Stimulated activated CD8-positive, alpha-beta memory T cell treated with anti-CD3 and anti-CD28 coated beads, Interleukin-4, amount 100 ng/mL, for 4 hours (primary cell): ENCODE measurements at regions not wholly inside any gene's neighbourhood (a gene's known extent, or its start where the extent isn't known, plus 50 kb on each side); places are given as distances from the start of the nearest gene placed in this dataset.

Experiments
- DNase-seq, 2 donors: peaks; one replicate each; pipeline ENCODE4 v3.0.0-alpha.2; 2020; ENCODE audit warnings: low read depth in 2 of 2, low spot score in 1 of 2

GRCh38 chr1:193666485-193667083 lies 480.2 kb upstream of the B3GALT2 start:
- DNase-seq = no peak

DNA sequence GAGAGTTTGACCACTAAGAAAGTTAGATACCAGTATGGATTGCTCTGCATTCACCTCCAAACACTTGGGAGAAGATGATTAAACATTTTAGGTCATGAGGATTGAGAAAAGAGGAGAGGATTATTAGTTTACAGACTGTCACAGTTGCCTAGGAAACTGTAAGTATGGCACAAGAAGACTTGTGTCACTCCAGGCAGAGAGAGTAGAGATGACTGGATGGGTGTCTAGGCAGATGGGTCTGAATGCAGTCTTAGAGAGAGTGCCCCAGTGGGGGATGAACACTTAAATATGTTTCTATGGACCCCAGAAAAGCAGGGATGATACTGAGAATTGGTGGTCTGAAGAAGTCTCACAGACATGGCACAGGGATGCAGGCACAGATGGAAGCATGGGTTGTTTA lies 477.6 kb upstream of the B3GALT2 start:
- DNase-seq = no peak

GRCh38 chr1:193662030-193662429 lies 475.6 kb upstream of the B3GALT2 start:
- DNase-seq = no peak

- DNase-seq = no peak
These were observed 475.0 kb upstream of the B3GALT2 start for GRCh38 chr1:193661385-193661784.

GRCh38 chr1:193660428-193660827 lies 474.0 kb upstream of the B3GALT2 start:
- DNase-seq = no peak

DNA sequence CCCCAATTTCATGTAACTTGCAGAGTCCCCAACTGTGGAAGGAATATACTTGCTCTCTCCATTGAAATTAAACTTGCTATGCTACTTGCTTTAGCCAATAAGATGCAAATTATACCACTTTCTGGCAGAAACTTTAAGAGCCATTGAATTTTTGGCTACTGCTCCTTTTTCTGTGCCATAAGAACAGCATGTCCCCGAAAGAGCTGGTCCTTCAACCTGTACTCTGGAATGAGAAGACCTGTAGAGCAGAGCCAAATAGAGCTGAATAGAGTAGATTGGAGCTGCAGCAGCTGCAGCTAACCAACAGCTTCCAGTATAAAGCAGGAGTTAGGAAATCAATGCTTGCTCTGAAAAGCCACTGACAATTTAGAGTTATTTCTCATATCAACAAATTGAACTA lies 472.3 kb upstream of the B3GALT2 start:
- no peak for DNase-seq

DNA sequence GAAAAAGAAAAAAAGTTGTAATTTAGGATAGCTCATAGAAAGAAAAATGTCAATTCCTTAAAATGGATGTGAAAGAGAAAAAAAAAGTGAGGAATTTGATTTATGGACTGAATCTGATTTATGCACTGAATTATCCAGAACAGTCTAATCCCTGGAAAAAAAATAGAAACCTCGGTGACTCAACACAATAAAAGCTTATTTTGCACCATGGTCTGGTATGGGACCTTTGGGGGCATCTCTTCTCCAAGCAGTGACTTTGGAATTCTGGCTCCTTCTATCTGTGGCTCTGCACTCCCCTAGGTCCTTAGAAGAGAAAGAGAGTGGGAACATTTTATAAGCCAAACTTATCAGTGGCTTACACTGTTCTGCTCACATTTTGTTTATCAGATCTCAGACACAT lies 471.7 kb upstream of the B3GALT2 start:
- no peak for DNase-seq

- no peak for DNase-seq
These were observed 471.1 kb upstream of the B3GALT2 start for GRCh38 chr1:193657552-193657951.

- DNase-seq = no peak
These were observed 470.4 kb upstream of the B3GALT2 start for GRCh38 chr1:193656841-193657240.

- no peak for DNase-seq
These were observed 468.7 kb upstream of the B3GALT2 start for GRCh38 chr1:193654951-193655735.

DNA sequence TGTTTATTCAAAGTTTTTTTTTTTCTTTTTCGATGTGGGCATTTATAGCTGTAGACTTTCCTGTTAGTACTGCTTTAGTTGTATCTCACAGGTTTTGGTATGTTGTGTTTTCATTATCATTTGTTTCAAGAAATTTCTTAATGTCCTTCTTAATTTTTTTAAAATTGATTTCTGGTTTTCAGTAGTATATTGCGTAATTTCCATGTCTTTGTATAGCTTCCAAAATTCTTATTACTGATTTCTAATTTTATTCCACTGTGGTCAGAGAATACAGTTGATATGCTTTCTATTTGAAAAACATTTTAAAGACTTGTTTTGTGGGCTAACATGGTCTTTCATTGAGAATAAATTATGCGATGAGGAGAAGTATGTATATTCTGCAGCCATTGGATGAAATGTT lies 463.2 kb upstream of the B3GALT2 start:
- no peak for DNase-seq

GRCh38 chr1:193634876-193635275 lies 448.5 kb upstream of the B3GALT2 start:
- no peak for DNase-seq

DNA sequence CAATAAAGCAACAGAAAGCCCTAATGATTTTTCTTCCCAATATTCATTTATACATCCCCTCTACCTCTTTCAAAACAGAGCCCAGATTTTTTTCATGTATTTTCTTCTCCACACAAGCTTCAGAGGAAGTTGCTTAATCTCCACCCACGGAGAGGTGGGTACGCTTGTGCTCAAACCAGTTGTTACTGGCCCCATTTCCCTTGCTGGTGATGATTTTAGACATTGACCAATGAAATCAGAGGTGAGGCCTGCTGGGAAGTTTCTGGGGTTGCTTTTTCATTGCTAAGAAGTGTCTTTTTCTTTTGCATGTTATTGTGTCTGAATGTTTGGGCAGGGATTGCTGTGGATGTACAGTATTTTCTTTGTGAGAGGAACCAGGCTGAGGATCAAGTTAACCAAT lies 448.1 kb upstream of the B3GALT2 start:
- no peak for DNase-seq

DNA sequence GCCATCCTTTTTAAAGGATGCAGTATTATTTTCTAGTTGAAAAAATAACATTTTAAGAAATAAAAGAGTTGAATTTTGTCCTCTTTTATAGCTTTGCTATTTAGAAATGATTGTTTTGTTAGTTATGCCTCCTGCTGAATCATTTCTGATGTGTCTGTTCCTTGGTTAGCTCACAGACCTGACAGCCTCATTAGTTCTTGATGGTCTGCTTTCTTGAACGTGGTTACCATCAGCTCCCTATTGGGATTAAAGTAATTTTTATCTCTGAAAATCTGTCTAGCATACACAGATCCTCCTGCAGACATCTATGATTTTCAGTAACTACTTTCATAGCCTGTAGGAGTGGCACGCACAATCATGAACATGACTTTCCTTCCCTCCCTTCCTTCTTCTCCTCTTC lies 447.6 kb upstream of the B3GALT2 start:
- DNase-seq = no peak

- no peak for DNase-seq
These were observed 446.7 kb upstream of the B3GALT2 start for GRCh38 chr1:193633093-193633492.

GRCh38 chr1:193631306-193631705 lies 444.9 kb upstream of the B3GALT2 start:
- no peak for DNase-seq

DNA sequence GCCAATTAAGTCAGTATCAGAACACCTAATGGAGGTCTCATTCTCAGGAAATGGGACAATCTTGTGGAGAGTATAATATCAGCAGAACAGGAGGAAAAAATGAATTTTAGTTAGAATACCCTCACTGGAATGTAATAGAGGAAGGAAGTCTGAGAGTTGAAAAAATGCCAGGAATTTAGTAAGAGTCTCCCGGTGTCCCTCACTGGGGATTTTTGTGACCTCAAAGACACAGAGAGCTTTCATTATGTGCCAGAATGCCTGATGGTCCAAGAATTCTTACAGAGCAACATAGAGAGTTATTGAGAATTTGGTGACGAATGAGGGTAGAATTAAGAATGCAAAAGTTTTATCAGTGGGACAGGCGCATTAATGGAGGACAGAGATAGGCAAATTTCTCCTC lies 443.5 kb upstream of the B3GALT2 start:
- no peak for DNase-seq

- no peak for DNase-seq
These were observed 440.3 kb upstream of the B3GALT2 start for GRCh38 chr1:193626695-193627094.

DNA sequence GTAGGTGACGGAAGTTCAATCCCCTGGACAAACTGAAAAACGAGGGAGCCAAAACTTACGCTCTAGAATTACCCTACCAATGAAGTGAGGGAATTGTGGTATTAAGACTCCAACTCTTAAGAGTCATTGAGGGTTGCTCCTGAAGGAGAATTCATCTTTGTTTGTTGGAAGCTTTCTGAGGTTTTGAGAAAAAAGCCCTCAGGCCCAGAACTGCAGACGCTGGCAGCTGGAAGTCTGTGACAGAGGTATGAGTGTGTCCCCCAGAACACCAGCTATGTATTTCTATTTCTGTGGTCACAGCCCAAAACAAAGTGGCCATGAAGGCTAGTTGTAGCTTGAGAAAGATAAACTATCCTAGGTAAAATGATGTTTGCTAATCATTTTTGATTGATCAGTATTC lies 438.8 kb upstream of the B3GALT2 start:
- DNase-seq = no peak

DNA sequence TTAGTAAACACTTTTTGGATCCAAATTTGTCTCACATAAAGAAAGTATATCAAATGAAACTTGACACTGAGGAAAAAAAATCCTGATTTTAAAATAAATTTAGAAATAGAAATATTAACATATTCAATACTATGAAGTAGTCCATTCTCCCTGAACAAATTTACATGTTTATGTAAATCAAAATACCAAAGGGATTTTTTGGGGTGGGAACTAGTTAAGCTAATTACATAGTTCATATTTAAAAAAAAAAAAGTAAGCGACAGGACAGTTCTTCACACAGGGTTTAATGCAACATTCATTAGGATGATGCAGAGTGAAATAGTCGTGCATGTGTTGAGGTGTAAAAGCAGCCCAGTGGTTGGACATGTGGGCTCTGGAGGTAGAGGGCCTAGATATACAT lies 433.5 kb upstream of the B3GALT2 start:
- no peak for DNase-seq

DNA sequence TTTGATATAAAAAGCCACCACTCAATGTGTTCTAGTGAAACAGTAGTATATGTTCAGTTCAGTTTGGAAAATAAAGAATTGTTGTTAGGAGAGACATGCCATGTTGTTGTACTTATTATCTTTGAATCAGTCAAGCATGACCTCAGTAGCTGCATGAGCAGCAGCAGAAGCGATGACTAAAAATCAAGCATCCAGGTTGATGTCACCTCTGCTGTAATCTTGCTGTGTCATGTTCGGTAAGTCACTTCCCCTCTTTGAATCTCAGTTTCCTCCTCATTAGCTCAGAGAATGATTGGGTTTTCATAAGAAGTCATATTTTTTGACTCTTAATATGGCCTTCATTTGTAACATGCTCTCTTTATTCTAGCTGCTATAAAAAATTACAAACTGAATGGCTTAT lies 428.4 kb upstream of the B3GALT2 start:
- DNase-seq = no peak

GRCh38 chr1:193614275-193614674 lies 427.9 kb upstream of the B3GALT2 start:
- DNase-seq = no peak

DNA sequence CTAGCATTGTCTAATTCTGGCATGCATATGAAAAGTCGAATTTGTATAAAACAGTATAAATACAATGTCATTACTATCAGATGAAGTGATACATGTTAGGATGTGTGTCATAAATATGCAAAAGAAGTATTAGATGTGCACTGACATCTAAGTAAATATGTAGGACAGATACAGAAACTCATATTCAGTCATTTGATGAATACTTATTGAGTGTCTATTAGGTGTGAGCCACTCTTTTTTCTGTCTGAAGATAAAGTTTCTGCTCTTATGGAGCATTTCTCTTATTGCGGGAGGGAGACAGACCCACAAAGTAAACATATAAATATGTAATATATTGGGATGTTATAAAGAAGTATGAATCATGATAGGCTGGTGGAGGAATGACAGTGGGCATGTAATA lies 426.6 kb upstream of the B3GALT2 start:
- DNase-seq = no peak
